GM18909 (cell line): ENCODE measurements at regions not wholly inside any gene's neighbourhood (a gene's known extent, or its start where the extent isn't known, plus 50 kb on each side); places are given as distances from the start of the nearest gene placed in this dataset.

Source experiments
- ATAC-seq: cut with Tn5 transposase; IDR thresholded peaks from one replicate; pipeline ENCODE4 v1.9.1; 2021; ENCODE audit warnings: mild to moderate bottlenecking; ENCODE audit not compliant: unreplicated experiment, poor library complexity

GRCh38 chr2:217634871-217635270 lies 367.9 kb downstream of the TNS1 start:
- ATAC-seq: no peak

GRCh38 chr2:217632043-217632442 lies 370.8 kb downstream of the TNS1 start:
- no peak for ATAC-seq

- ATAC-seq: no peak
Observed at GRCh38 chr2:217631115-217631514, 371.7 kb downstream of the TNS1 start.

GRCh38 chr2:217629347-217629746 lies 373.4 kb downstream of the TNS1 start:
- no peak for ATAC-seq

- no peak for ATAC-seq
Observed at GRCh38 chr2:217628061-217628460, 374.7 kb downstream of the TNS1 start.

GRCh38 chr2:217626926-217627325 lies 375.9 kb downstream of the TNS1 start:
- ATAC-seq: no peak

- no peak for ATAC-seq
Observed at GRCh38 chr2:217625557-217626169, 377.1 kb downstream of the TNS1 start.

GRCh38 chr2:217623281-217623912 lies 379.4 kb downstream of the TNS1 start:
- ATAC-seq: no peak

GRCh38 chr2:217622205-217623060 lies 380.4 kb downstream of the TNS1 start:
- no peak for ATAC-seq

- no peak for ATAC-seq
Observed at GRCh38 chr2:217621391-217621801, 381.4 kb downstream of the TNS1 start.

- ATAC-seq: no peak
Observed at GRCh38 chr2:217618744-217619143, 384.1 kb downstream of the TNS1 start.

GRCh38 chr2:217617616-217618022 lies 385.2 kb downstream of the TNS1 start:
- ATAC-seq: no peak

GRCh38 chr2:217616936-217617335 lies 385.9 kb downstream of the TNS1 start:
- no peak for ATAC-seq

GRCh38 chr2:217615171-217615570 lies 387.6 kb downstream of the TNS1 start:
- ATAC-seq: no peak

GRCh38 chr2:217614498-217614897 lies 388.3 kb downstream of the TNS1 start:
- no peak for ATAC-seq

GRCh38 chr2:217614096-217614495 lies 388.7 kb downstream of the TNS1 start:
- ATAC-seq: no peak

GRCh38 chr2:217612920-217613319 lies 389.9 kb downstream of the TNS1 start:
- no peak for ATAC-seq

- ATAC-seq: no peak
Observed at GRCh38 chr2:217612211-217612610, 390.6 kb downstream of the TNS1 start.

- ATAC-seq: no peak
Observed at GRCh38 chr2:217611626-217612127, 391.1 kb downstream of the TNS1 start.

GRCh38 chr2:217611056-217611455 lies 391.7 kb downstream of the TNS1 start:
- no peak for ATAC-seq

GRCh38 chr2:217610401-217610814 lies 392.4 kb downstream of the TNS1 start:
- peak; percentile 43 for ATAC-seq
